Vagina (tissue), 2 donors: ENCODE measurements at regions not wholly inside any gene's neighbourhood (a gene's known extent, or its start where the extent isn't known, plus 50 kb on each side); places are given as distances from the start of the nearest gene placed in this dataset.

Experiments used
- CTCF ChIP-seq, 3 experiments: fragments of 450-650 bp in 2 of 3; fragments of 200-600 bp in 1 of 3; sonication (generic) in 1 of 3; IDR thresholded peaks; one replicate each; pipeline ENCODE4 v1.5.1; 2017 to 2019; ENCODE audit warnings: antibody characterized with exemption in 3 of 3, mild to moderate bottlenecking in 2 of 3, moderate library complexity in 2 of 3
- POLR2A ChIP-seq, 2 donors: fragments of 450-650 bp; IDR thresholded peaks; one replicate each; pipeline ENCODE4 v1.6.1; 2017; ENCODE audit warnings: antibody characterized with exemption in 2 of 2, mild to moderate bottlenecking in 2 of 2, moderate library complexity in 2 of 2
- POLR2AphosphoS5 ChIP-seq, 2 donors: sonication (generic); formaldehyde crosslinking; IDR thresholded peaks; one replicate each; pipeline ENCODE4 v1.9.0; 2017; ENCODE audit warnings: antibody characterized with exemption in 2 of 2, mild to moderate bottlenecking in 2 of 2, low read depth in 1 of 2; ENCODE audit not compliant: insufficient read depth in 1 of 2

- no peak for TF ChIP-seq CTCF (IDR thresholded peaks at IDR 0.05)
- no peak for TF ChIP-seq POLR2A (IDR thresholded peaks at IDR 0.05)
- TF ChIP-seq POLR2AphosphoS5 (IDR thresholded peaks at IDR 0.05; ENCODE audit: insufficient read depth in 1 of 2, low read depth in 1 of 2): no peak
Measured at GRCh38 chr15:47857014-47857775, 139.9 kb downstream of the SEMA6D start.
